DMS153 (cell line): ENCODE measurements at regions not wholly inside any gene's neighbourhood (a gene's known extent, or its start where the extent isn't known, plus 50 kb on each side); places are given as distances from the start of the nearest gene placed in this dataset.

Experiments
- DNase-seq: peaks from one replicate; lab custom pipeline; 2025; lab: John Stamatoyannopoulos, UW

- DNase-seq: no peak
Observed at GRCh38 chr6:145383428-145383827, 351.9 kb downstream of the EPM2A start.

- DNase-seq: no peak
Observed at GRCh38 chr6:145384503-145384902, 350.8 kb downstream of the EPM2A start.

- no peak for DNase-seq
Observed at GRCh38 chr6:145396499-145396898, 338.8 kb downstream of the EPM2A start.

GRCh38 chr6:145400508-145400907 is 334.8 kb downstream of the EPM2A start:
- no peak for DNase-seq

GRCh38 chr6:145405006-145405551 is 330.2 kb downstream of the EPM2A start:
- no peak for DNase-seq

- no peak for DNase-seq
Observed at GRCh38 chr6:145406783-145407182, 328.5 kb downstream of the EPM2A start.

- no peak for DNase-seq
Observed at GRCh38 chr6:145415616-145416015, 319.7 kb downstream of the EPM2A start.

- no peak for DNase-seq
Observed at GRCh38 chr6:145420599-145420998, 314.7 kb downstream of the EPM2A start.

GRCh38 chr6:145423936-145424335 is 311.4 kb downstream of the EPM2A start:
- DNase-seq: no peak

GRCh38 chr6:145427232-145427631 is 308.1 kb downstream of the EPM2A start:
- DNase-seq: no peak

GRCh38 chr6:145428706-145429105 is 306.6 kb downstream of the EPM2A start:
- no peak for DNase-seq

GRCh38 chr6:145442110-145442509 is 293.2 kb downstream of the EPM2A start:
- DNase-seq: no peak

GRCh38 chr6:145445674-145446073 is 289.6 kb downstream of the EPM2A start:
- no peak for DNase-seq

GRCh38 chr6:145451029-145451428 is 284.3 kb downstream of the EPM2A start:
- DNase-seq: no peak

GRCh38 chr6:145453376-145453775 is 281.9 kb downstream of the EPM2A start:
- no peak for DNase-seq

GRCh38 chr6:145454006-145454405 is 281.3 kb downstream of the EPM2A start:
- no peak for DNase-seq

- no peak for DNase-seq
Observed at GRCh38 chr6:145457556-145457955, 277.8 kb downstream of the EPM2A start.

GRCh38 chr6:145468534-145468933 is 266.8 kb downstream of the EPM2A start:
- no peak for DNase-seq

GRCh38 chr6:145469021-145469420 is 266.3 kb downstream of the EPM2A start:
- DNase-seq: no peak

GRCh38 chr6:145475794-145476396 is 259.4 kb downstream of the EPM2A start:
- DNase-seq: no peak

- no peak for DNase-seq
Observed at GRCh38 chr6:145480024-145480423, 255.3 kb downstream of the EPM2A start.

GRCh38 chr6:145483191-145483996 is 251.9 kb downstream of the EPM2A start:
- peak; percentile 42 for DNase-seq

- DNase-seq: no peak
Observed at GRCh38 chr6:145485288-145485687, 250.0 kb downstream of the EPM2A start.
